Neural progenitor cell (in vitro differentiated cells): ENCODE measurements at regions not wholly inside any gene's neighbourhood (a gene's known extent, or its start where the extent isn't known, plus 50 kb on each side); places are given as distances from the start of the nearest gene placed in this dataset.
"Not testable (repeated sequence)": the region's sequence is repeated elsewhere in the genome, so short reads cannot be mapped to it uniquely, and the experiment has no call there.

Source experiments
- DNase-seq: peaks from one replicate; pipeline ENCODE4 v3.0.0-alpha.2; 2016; ENCODE audit warnings: low spot score
- H2AFZ ChIP-seq: fragments of 200-600 bp; sonication (generic); replicated peaks from 2 replicates; pipeline ENCODE4 v1.6.1; 2016; ENCODE audit warnings: antibody characterized with exemption
- H3F3A ChIP-seq: fragments of 200-600 bp; sonication (generic); 2 replicates; pipeline ENCODE4 v1.6.1; 2016; ENCODE audit warnings: antibody characterized with exemption, low read depth
- H3K27ac ChIP-seq: fragments of 200-600 bp; sonication (generic); 2 replicates; pipeline ENCODE4 v1.5.1; 2016; ENCODE audit warnings: mild to moderate bottlenecking
- H3K27me3 ChIP-seq: fragments of 200-600 bp; sonication (generic); 2 replicates; pipeline ENCODE4 v1.6.1; 2016; ENCODE audit warnings: mild to moderate bottlenecking, moderate library complexity
- H3K36me3 ChIP-seq: fragments of 200-600 bp; sonication (generic); 2 replicates; pipeline ENCODE4 v1.5.1; 2016
- H3K4me1 ChIP-seq: fragments of 200-600 bp; sonication (generic); 2 replicates; pipeline ENCODE4 v1.6.1; 2016; ENCODE audit warnings: mixed run types
- H3K4me2 ChIP-seq: fragments of 200-600 bp; sonication (generic); 2 replicates; pipeline ENCODE4 v1.6.1; 2016
- H3K4me3 ChIP-seq: fragments of 200-600 bp; sonication (generic); 2 replicates; pipeline ENCODE4 v1.5.1; 2016
- H3K79me2 ChIP-seq: fragments of 200-600 bp; sonication (generic); 2 replicates; pipeline ENCODE4 v1.6.1; 2016; ENCODE audit warnings: low read depth
- H3K9ac ChIP-seq: fragments of 200-600 bp; sonication (generic); 2 replicates; pipeline ENCODE4 v1.6.1; 2016
- H3K9me3 ChIP-seq: fragments of 200-600 bp; sonication (generic); 2 replicates; pipeline ENCODE4 v1.5.1; 2016; ENCODE audit warnings: low read depth
- H4K20me1 ChIP-seq: fragments of 200-600 bp; sonication (generic); 2 replicates; pipeline ENCODE4 v1.6.1; 2016; ENCODE audit warnings: low read depth
- H3K27ac Mint-ChIP-seq: 3 replicates; pipeline ENCODE4 v1.8.0; 2021; ENCODE audit warnings: mixed read lengths
- H3K27me3 Mint-ChIP-seq: 2 replicates; pipeline ENCODE4 v1.8.0; 2022; ENCODE audit warnings: low read depth, mild to moderate bottlenecking, inconsistent platforms, moderate library complexity, mixed read lengths; ENCODE audit not compliant: insufficient read depth
- H3K36me3 Mint-ChIP-seq: 3 replicates; pipeline ENCODE4 v1.8.0; 2021; ENCODE audit warnings: mixed read lengths
- H3K4me1 Mint-ChIP-seq: 3 replicates; pipeline ENCODE4 v1.8.0; 2021; ENCODE audit warnings: mixed read lengths
- H3K4me3 Mint-ChIP-seq: 3 replicates; pipeline ENCODE4 v1.8.0; 2021; ENCODE audit warnings: mild to moderate bottlenecking, moderate library complexity, mixed read lengths
- H3K9me3 Mint-ChIP-seq: 3 replicates; pipeline ENCODE4 v1.8.0; 2020; ENCODE audit warnings: mixed read lengths
- EZH2 ChIP-seq: fragments of 200-600 bp; sonication (generic); IDR thresholded peaks from 2 replicates; pipeline ENCODE4 v1.6.1; 2017; ENCODE audit warnings: antibody characterized with exemption, mild to moderate bottlenecking, moderate library complexity
- EZH2phosphoT487 ChIP-seq: fragments of 200-600 bp; sonication (generic); IDR thresholded peaks from 2 replicates; pipeline ENCODE4 v1.6.1; 2017; ENCODE audit warnings: antibody characterized with exemption
- TF ChIP-seq, protein P1 (sequence below): fragments of 200-600 bp; sonication (generic); IDR thresholded peaks from 2 replicates; pipeline ENCODE4 v1.5.1; 2017; ENCODE audit warnings: antibody characterized with exemption, mild to moderate bottlenecking

DNA sequence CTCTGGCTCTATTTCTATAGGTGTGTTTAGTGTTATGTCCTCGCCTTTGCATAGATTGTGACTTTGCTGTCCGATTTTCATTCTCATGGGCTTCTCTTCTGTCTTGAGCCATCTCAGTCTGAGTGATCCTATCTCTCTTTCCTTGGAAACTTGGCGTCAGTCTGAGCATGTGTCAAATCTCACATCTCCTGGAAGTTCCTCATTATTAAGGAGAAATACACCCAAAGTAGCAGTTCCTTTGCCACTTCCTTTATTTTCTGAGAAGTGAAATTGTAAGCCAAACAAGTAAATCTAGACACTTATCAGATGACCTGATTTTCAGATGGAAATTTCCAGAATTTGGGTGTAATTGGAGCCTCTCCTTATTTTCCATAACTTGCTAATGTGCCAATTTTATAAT is 126.9 kb upstream of the ANKH start:
- Histone ChIP-seq H3K27me3 (no peaks in the 10 kb centered on the region), H3K9ac (no peak overlapping the region), H3K4me2 (no peak overlapping the region), H3K36me3 (no peaks in the 10 kb centered on the region), H3K9me3 (peaks cover 7% of the 10 kb centered on the region), H2AFZ (no peak overlapping the region), H3K4me3 (no peak overlapping the region), H3K27ac (no peak overlapping the region), H3F3A (no peaks in the 10 kb centered on the region), H3K79me2 (no peaks in the 10 kb centered on the region), H4K20me1 (no peaks in the 10 kb centered on the region), H3K4me1 (no peaks in the 10 kb centered on the region)
- H3K4me1 Mint-ChIP-seq: no peaks in the 10 kb centered on the region
- DNase-seq: no peak
- peaks cover 8% of the 10 kb centered on the region for H3K9me3 Mint-ChIP-seq
- peaks cover 6% of the 10 kb centered on the region for H3K27me3 Mint-ChIP-seq
- no peak overlapping the region for H3K27ac Mint-ChIP-seq
- H3K36me3 Mint-ChIP-seq: no peaks in the 10 kb centered on the region
- no peak overlapping the region for H3K4me3 Mint-ChIP-seq
- TF ChIP-seq EZH2 (no peak), EZH2phosphoT487 (no peak)
- TF ChIP-seq, protein P1, sequence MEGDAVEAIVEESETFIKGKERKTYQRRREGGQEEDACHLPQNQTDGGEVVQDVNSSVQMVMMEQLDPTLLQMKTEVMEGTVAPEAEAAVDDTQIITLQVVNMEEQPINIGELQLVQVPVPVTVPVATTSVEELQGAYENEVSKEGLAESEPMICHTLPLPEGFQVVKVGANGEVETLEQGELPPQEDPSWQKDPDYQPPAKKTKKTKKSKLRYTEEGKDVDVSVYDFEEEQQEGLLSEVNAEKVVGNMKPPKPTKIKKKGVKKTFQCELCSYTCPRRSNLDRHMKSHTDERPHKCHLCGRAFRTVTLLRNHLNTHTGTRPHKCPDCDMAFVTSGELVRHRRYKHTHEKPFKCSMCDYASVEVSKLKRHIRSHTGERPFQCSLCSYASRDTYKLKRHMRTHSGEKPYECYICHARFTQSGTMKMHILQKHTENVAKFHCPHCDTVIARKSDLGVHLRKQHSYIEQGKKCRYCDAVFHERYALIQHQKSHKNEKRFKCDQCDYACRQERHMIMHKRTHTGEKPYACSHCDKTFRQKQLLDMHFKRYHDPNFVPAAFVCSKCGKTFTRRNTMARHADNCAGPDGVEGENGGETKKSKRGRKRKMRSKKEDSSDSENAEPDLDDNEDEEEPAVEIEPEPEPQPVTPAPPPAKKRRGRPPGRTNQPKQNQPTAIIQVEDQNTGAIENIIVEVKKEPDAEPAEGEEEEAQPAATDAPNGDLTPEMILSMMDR: no peak

DNA sequence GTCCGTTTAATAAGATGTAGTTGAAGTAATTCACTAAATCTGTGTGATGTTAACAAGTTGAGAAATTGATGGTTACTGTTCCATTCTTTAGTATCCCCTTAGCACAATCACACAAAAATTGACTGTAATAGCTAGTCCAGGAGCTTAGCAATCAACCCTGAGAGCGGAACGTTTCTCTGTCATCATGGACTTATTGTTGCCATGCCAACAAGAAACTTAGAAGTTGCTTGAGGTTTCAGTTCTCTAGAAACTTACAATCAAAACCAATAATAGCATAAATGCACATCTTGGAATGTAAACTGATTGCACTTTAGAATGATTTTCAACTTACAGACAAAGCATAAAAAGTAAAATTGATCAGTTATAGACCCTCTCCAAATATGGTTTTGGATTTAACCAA is 125.4 kb upstream of the ANKH start:
- H3K27me3 Mint-ChIP-seq: peaks cover 8% of the 10 kb centered on the region
- Histone ChIP-seq H3K27me3 (no peaks in the 10 kb centered on the region), H3K4me3 (no peak overlapping the region), H2AFZ (no peak overlapping the region), H3K79me2 (no peaks in the 10 kb centered on the region), H4K20me1 (no peaks in the 10 kb centered on the region), H3K36me3 (no peaks in the 10 kb centered on the region), H3K9me3 (peaks cover 7% of the 10 kb centered on the region), H3K4me2 (no peak overlapping the region), H3F3A (no peaks in the 10 kb centered on the region), H3K4me1 (no peaks in the 10 kb centered on the region), H3K27ac (no peak overlapping the region), H3K9ac (no peak overlapping the region)
- no peaks in the 10 kb centered on the region for H3K36me3 Mint-ChIP-seq
- H3K27ac Mint-ChIP-seq: no peak overlapping the region
- TF ChIP-seq EZH2 (no peak), EZH2phosphoT487 (no peak)
- TF ChIP-seq, protein P1: no peak
- no peak for DNase-seq
- H3K9me3 Mint-ChIP-seq: peaks cover 8% of the 10 kb centered on the region
- no peak overlapping the region for H3K4me3 Mint-ChIP-seq
- H3K4me1 Mint-ChIP-seq: no peaks in the 10 kb centered on the region

DNA sequence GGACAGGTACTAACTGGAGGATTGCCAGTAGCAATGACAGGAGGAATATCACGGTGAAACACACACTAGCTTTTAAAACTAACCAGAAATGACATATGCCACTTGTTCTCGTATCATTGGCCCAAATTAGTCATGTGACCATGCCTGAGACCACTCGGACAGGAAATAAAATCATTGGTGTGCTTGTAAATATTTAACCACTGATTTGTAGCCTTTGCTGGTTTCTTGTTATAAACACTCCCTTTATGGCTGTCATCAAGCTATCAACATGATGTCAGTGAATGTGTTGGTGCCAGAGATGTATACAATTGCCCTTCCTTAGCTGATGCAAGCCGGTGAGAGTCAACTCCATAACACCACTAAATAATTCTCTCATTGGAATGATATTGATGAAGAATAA is 123.7 kb upstream of the ANKH start:
- Histone ChIP-seq H3K36me3 (no peaks in the 10 kb centered on the region), H3K4me1 (no peaks in the 10 kb centered on the region), H3K27ac (no peak overlapping the region), H3K79me2 (no peaks in the 10 kb centered on the region), H3F3A (no peaks in the 10 kb centered on the region), H3K27me3 (no peaks in the 10 kb centered on the region), H2AFZ (no peak overlapping the region), H3K4me3 (no peak overlapping the region), H3K4me2 (no peak overlapping the region), H4K20me1 (no peaks in the 10 kb centered on the region), H3K9ac (no peak overlapping the region), H3K9me3 (peaks cover 7% of the 10 kb centered on the region)
- Mint-ChIP-seq H3K27me3 (peaks cover 8% of the 10 kb centered on the region), H3K36me3 (no peaks in the 10 kb centered on the region), H3K27ac (no peak overlapping the region), H3K4me3 (no peak overlapping the region), H3K4me1 (no peaks in the 10 kb centered on the region), H3K9me3 (peaks cover 8% of the 10 kb centered on the region)
- no peak for DNase-seq
- TF ChIP-seq EZH2 (no peak), EZH2phosphoT487 (no peak)
- TF ChIP-seq, protein P1: no peak

DNA sequence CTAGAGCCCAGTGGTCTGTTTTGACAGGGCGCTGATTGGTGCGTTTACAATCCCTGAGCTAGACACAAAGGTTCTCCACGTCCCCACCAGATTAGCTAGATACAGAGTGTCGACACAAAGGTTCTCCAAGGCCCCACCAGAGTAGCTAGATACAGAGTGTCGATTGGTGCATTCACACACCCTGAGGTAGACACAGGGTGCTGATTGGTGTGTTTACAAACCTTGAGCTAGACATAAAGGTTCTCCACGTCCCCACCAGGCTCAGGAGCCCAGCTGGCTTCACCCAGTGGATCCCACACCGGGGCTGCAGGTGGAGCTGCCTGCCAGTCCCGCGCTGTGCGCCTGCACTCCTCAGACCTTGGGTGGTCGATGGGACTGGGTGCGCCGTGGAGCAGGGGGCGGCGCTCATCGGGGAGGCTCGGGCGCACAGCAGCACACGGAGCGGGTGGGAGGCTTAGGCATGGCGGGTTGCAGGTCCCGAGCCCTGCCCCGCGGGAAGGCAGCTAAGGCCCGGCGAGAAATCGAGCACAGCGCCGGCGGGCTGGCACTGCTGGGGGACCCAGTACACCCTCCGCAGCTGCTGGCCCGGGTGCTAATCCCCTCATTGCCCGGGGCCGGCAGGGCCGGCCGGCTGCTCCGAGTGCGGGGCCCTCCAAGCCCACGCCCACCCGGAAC is 122.0 kb upstream of the ANKH start:
- H3K9ac ChIP-seq, H3K79me2 ChIP-seq, H3K9me3 Mint-ChIP-seq, H3K36me3 ChIP-seq, H3K4me1 Mint-ChIP-seq, DNase-seq, H3K9me3 ChIP-seq, H3K36me3 Mint-ChIP-seq, H3K4me1 ChIP-seq, H3F3A ChIP-seq, H3K4me3 ChIP-seq, H2AFZ ChIP-seq, H3K27ac ChIP-seq, H3K27me3 Mint-ChIP-seq, H3K4me2 ChIP-seq, H4K20me1 ChIP-seq, H3K27ac Mint-ChIP-seq, H3K4me3 Mint-ChIP-seq, H3K27me3 ChIP-seq: not testable (repeated sequence)

DNA sequence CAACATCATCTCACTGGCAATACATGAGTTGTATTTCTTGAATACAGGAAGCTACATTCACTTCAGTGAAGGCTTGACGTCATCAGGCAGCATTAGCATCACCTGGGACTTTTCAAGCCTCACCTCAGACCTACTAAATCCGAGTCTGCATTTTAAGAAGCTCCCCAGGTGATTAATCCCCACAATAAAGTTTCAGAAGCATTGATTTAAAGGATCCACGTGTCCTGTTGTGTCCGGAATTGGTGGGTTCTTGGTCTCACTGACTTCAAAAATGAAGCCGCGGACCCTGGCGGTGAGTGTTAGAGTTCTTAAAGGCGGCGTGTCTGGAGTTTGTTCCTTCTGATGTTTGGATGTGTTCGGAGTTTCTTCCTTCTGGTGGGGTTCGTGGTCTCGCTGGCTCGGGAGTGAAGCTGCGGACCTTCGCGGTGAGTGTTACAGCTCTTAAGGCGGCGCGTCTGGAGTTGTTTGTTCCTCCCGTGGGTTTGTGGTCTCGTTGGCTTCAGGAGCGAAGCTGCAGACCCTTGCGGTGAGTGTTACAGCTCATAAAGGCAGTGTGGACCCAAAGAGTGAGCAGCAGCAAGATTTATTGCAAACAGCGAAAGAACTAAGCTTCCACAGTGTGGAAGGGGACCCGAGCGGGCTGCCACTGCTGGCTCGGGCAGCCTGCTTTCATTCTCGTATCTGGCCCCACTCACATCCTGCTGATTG is 121.3 kb upstream of the ANKH start:
- not testable (repeated sequence) for DNase-seq, H3K36me3 Mint-ChIP-seq, H3K4me1 Mint-ChIP-seq, H3K79me2 ChIP-seq, H2AFZ ChIP-seq, H3K4me3 Mint-ChIP-seq, H3F3A ChIP-seq, H3K9ac ChIP-seq, H3K27ac Mint-ChIP-seq, H3K4me3 ChIP-seq, H3K27me3 ChIP-seq, H3K9me3 ChIP-seq, H4K20me1 ChIP-seq, H3K9me3 Mint-ChIP-seq, H3K27me3 Mint-ChIP-seq, H3K27ac ChIP-seq, H3K36me3 ChIP-seq, H3K4me2 ChIP-seq, H3K4me1 ChIP-seq
